ENCODE measurements at regions not wholly inside any gene's neighbourhood (a gene's known extent, or its start where the extent isn't known, plus 50 kb on each side); places are given as distances from the start of the nearest gene placed in this dataset.

- no peak overlapping the region for H3K4me3 ChIP-seq (ENCODE audit: low read depth, low read length)
- no peak for DNase-seq (ENCODE audit: low read depth)
- TF ChIP-seq CTCF (IDR thresholded peaks at IDR 0.05; ENCODE audit: control insufficient read depth, extremely low read depth, insufficient read depth) = no peak
These were observed 134.8 kb upstream of the TSHZ2 start for GRCh38 chr20:52837378-52837777.

GRCh38 chr20:52833901-52834300 is 138.3 kb upstream of the TSHZ2 start:
- no peak for TF ChIP-seq CTCF (IDR thresholded peaks at IDR 0.05; ENCODE audit: control insufficient read depth, extremely low read depth, insufficient read depth)
- H3K4me3 ChIP-seq (ENCODE audit: low read depth, low read length) = no peak overlapping the region
- peak; percentile 39 for DNase-seq (ENCODE audit: low read depth)

GRCh38 chr20:52832151-52832774 is 139.9 kb upstream of the TSHZ2 start:
- no peak for DNase-seq (ENCODE audit: low read depth)
- H3K4me3 ChIP-seq (ENCODE audit: low read depth, low read length) = no peak overlapping the region
- no peak for TF ChIP-seq CTCF (IDR thresholded peaks at IDR 0.05; ENCODE audit: control insufficient read depth, extremely low read depth, insufficient read depth)

- no peak overlapping the region for H3K4me3 ChIP-seq (ENCODE audit: low read depth, low read length)
- TF ChIP-seq CTCF (IDR thresholded peaks at IDR 0.05; ENCODE audit: control insufficient read depth, extremely low read depth, insufficient read depth) = no peak
- DNase-seq (ENCODE audit: low read depth) = no peak
These were observed 141.6 kb upstream of the TSHZ2 start for GRCh38 chr20:52830598-52830997.

- no peak for DNase-seq (ENCODE audit: low read depth)
- no peak overlapping the region for H3K4me3 ChIP-seq (ENCODE audit: low read depth, low read length)
- TF ChIP-seq CTCF (IDR thresholded peaks at IDR 0.05; ENCODE audit: control insufficient read depth, extremely low read depth, insufficient read depth) = no peak
These were observed 143.0 kb upstream of the TSHZ2 start for GRCh38 chr20:52829111-52829510.

GRCh38 chr20:52828199-52828598 is 144.0 kb upstream of the TSHZ2 start:
- TF ChIP-seq CTCF (IDR thresholded peaks at IDR 0.05; ENCODE audit: control insufficient read depth, extremely low read depth, insufficient read depth) = no peak
- DNase-seq (ENCODE audit: low read depth) = no peak
- no peak overlapping the region for H3K4me3 ChIP-seq (ENCODE audit: low read depth, low read length)

GRCh38 chr20:52826722-52827121 is 145.4 kb upstream of the TSHZ2 start:
- H3K4me3 ChIP-seq (ENCODE audit: low read depth, low read length) = no peak overlapping the region
- no peak for TF ChIP-seq CTCF (IDR thresholded peaks at IDR 0.05; ENCODE audit: control insufficient read depth, extremely low read depth, insufficient read depth)
- DNase-seq (ENCODE audit: low read depth) = no peak

All from LNCaP clone FGC (cell line).